ENCODE measurements at regions not wholly inside any gene's neighbourhood (a gene's known extent, or its start where the extent isn't known, plus 50 kb on each side); places are given as distances from the start of the nearest gene placed in this dataset.

DNA sequence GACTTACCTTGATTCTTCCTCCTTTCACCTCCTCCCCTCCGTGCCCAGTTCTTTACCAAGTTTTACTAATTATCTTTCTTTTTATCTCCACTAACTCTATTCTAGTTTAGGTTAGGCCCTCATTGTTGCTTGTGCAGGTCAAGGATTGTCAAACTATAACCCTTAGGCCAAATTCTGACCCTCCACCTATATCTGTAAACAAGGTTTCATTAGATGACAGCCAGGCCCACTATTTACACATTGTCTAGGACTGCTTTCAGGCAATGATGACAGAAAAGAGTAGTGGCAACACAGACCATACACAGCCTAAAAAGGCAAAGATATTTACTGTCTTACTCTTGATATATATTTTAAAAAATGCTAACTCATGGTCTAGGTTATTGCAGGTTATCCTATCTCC, 212.0 kb downstream of the RAD51AP2 start:
- Histone ChIP-seq H3F3A (ENCODE audit: low read depth) (peaks cover 5% of the 10 kb centered on the region), H3K36me3 (no peaks in the 10 kb centered on the region), H4K20me1 (ENCODE audit: low read depth) (no peaks in the 10 kb centered on the region), H3K27ac (no peak overlapping the region), H3K4me2 (no peak overlapping the region), H3K79me2 (ENCODE audit: low read depth) (no peaks in the 10 kb centered on the region), H3K9ac (no peak overlapping the region), H3K4me1 (peaks cover 4% of the 10 kb centered on the region), H3K27me3 (no peaks in the 10 kb centered on the region), H3K4me3 (no peak overlapping the region), H3K9me3 (ENCODE audit: low read depth) (no peaks in the 10 kb centered on the region), H2AFZ (replicated peaks) (no peak overlapping the region)
- Mint-ChIP-seq H3K4me3 (no peak overlapping the region), H3K36me3 (no peaks in the 10 kb centered on the region), H3K27ac (peak overlapping the region; percentile 22), H3K4me1 (peaks cover 11% of the 10 kb centered on the region), H3K9me3 (no peaks in the 10 kb centered on the region), H3K27me3 (ENCODE audit: insufficient read depth, low read depth) (peaks cover 2% of the 10 kb centered on the region)
- TF ChIP-seq EZH2 (IDR thresholded peaks at IDR 0.05) (no peak), EZH2phosphoT487 (IDR thresholded peaks at IDR 0.05) (no peak)
- TF ChIP-seq, protein P1, sequence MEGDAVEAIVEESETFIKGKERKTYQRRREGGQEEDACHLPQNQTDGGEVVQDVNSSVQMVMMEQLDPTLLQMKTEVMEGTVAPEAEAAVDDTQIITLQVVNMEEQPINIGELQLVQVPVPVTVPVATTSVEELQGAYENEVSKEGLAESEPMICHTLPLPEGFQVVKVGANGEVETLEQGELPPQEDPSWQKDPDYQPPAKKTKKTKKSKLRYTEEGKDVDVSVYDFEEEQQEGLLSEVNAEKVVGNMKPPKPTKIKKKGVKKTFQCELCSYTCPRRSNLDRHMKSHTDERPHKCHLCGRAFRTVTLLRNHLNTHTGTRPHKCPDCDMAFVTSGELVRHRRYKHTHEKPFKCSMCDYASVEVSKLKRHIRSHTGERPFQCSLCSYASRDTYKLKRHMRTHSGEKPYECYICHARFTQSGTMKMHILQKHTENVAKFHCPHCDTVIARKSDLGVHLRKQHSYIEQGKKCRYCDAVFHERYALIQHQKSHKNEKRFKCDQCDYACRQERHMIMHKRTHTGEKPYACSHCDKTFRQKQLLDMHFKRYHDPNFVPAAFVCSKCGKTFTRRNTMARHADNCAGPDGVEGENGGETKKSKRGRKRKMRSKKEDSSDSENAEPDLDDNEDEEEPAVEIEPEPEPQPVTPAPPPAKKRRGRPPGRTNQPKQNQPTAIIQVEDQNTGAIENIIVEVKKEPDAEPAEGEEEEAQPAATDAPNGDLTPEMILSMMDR (IDR thresholded peaks at IDR 0.05) = no peak
- no peak for DNase-seq (ENCODE audit: low spot score)

DNA sequence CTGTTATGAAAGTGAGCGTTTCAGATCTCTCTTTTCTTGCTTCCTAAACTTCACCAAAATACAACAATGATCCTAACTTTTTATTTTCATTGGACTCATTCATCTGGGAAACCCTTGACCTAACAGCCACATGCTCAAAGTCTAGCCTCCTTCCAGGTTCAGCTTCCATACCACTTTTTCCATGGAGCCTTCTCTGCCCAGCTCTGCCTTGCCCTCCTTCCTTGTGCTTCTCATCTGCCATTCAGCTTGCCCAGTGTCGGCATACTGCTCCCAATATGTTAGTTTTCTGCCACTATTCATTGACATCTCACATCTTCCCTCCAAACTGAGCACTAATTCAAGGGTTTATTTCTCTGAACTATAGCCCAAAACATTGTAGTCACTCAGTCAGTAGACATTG, 214.7 kb downstream of the RAD51AP2 start:
- DNase-seq (ENCODE audit: low spot score) = no peak
- no peak overlapping the region for H2AFZ ChIP-seq (replicated peaks)
- no peak overlapping the region for H3K4me2 ChIP-seq

GRCh38 chr2:17303054-17303453, 215.2 kb downstream of the RAD51AP2 start:
- Histone ChIP-seq H3K9ac (no peak overlapping the region), H3K4me3 (no peak overlapping the region), H3K27me3 (no peaks in the 10 kb centered on the region), H3K4me2 (no peak overlapping the region), H3K4me1 (no peaks in the 10 kb centered on the region), H3K36me3 (no peaks in the 10 kb centered on the region), H4K20me1 (ENCODE audit: low read depth) (no peaks in the 10 kb centered on the region), H3K9me3 (ENCODE audit: low read depth) (no peaks in the 10 kb centered on the region), H3K79me2 (ENCODE audit: low read depth) (no peaks in the 10 kb centered on the region), H2AFZ (replicated peaks) (no peak overlapping the region), H3K27ac (no peak overlapping the region), H3F3A (ENCODE audit: low read depth) (peaks cover 11% of the 10 kb centered on the region)
- TF ChIP-seq, protein P1 (IDR thresholded peaks at IDR 0.05) = no peak
- TF ChIP-seq EZH2phosphoT487 (IDR thresholded peaks at IDR 0.05) (no peak), EZH2 (IDR thresholded peaks at IDR 0.05) (no peak)
- no peak overlapping the region for H3K27ac Mint-ChIP-seq
- peaks cover 11% of the 10 kb centered on the region for H3K4me1 Mint-ChIP-seq
- no peaks in the 10 kb centered on the region for H3K36me3 Mint-ChIP-seq
- H3K27me3 Mint-ChIP-seq (ENCODE audit: insufficient read depth, low read depth) = peaks cover 6% of the 10 kb centered on the region
- no peak overlapping the region for H3K4me3 Mint-ChIP-seq
- no peaks in the 10 kb centered on the region for H3K9me3 Mint-ChIP-seq
- no peak for DNase-seq (ENCODE audit: low spot score)

More for the DNA sequence above, 214.7 kb downstream of the RAD51AP2 start:
- Histone ChIP-seq H3K79me2 (ENCODE audit: low read depth) (no peaks in the 10 kb centered on the region), H3K27me3 (no peaks in the 10 kb centered on the region), H3K9me3 (ENCODE audit: low read depth) (no peaks in the 10 kb centered on the region), H3K4me3 (no peak overlapping the region), H3K36me3 (no peaks in the 10 kb centered on the region), H4K20me1 (ENCODE audit: low read depth) (no peaks in the 10 kb centered on the region), H3K9ac (no peak overlapping the region), H3F3A (ENCODE audit: low read depth) (peaks cover 11% of the 10 kb centered on the region), H3K4me1 (no peaks in the 10 kb centered on the region), H3K27ac (no peak overlapping the region)
- no peak overlapping the region for H3K4me3 Mint-ChIP-seq
- peaks cover 11% of the 10 kb centered on the region for H3K4me1 Mint-ChIP-seq
- H3K27me3 Mint-ChIP-seq (ENCODE audit: insufficient read depth, low read depth) = peaks cover 6% of the 10 kb centered on the region
- no peak overlapping the region for H3K27ac Mint-ChIP-seq
- TF ChIP-seq EZH2 (IDR thresholded peaks at IDR 0.05) (no peak), EZH2phosphoT487 (IDR thresholded peaks at IDR 0.05) (no peak)
- TF ChIP-seq, protein P1 (IDR thresholded peaks at IDR 0.05) = no peak
- H3K9me3 Mint-ChIP-seq = no peaks in the 10 kb centered on the region
- no peaks in the 10 kb centered on the region for H3K36me3 Mint-ChIP-seq

All from neural progenitor cell (in vitro differentiated cells).